GM23338 (cell line): ENCODE measurements at regions not wholly inside any gene's neighbourhood (a gene's known extent, or its start where the extent isn't known, plus 50 kb on each side); places are given as distances from the start of the nearest gene placed in this dataset.

Experiments used
- CREB1 ChIP-seq: fragments of 250-450 bp; sonication (Bioruptor Pico); IDR thresholded peaks from 2 replicates; pipeline ENCODE4 v1.5.0; 2020; ENCODE audit warnings: low read depth, mild to moderate bottlenecking, moderate library complexity
- EZH2 ChIP-seq: fragments of 200-600 bp; sonication (generic); IDR thresholded peaks from one replicate; pipeline ENCODE4 v1.8.0; 2017; ENCODE audit warnings: antibody characterized with exemption, mild to moderate bottlenecking, low read depth; ENCODE audit not compliant: unreplicated experiment
- EZH2phosphoT487 ChIP-seq: fragments of 200-600 bp; sonication (generic); IDR thresholded peaks from one replicate; pipeline ENCODE4 v1.8.1; 2018; ENCODE audit warnings: antibody characterized with exemption; ENCODE audit not compliant: unreplicated experiment
- JUNB ChIP-seq: IDR thresholded peaks from one replicate; pipeline ENCODE4 v1.6.1; 2016; ENCODE audit warnings: antibody characterized with exemption; ENCODE audit not compliant: unreplicated experiment
- NANOG ChIP-seq: IDR thresholded peaks from 2 replicates; pipeline ENCODE4 v1.6.1; 2016; ENCODE audit warnings: antibody characterized with exemption, borderline replicate concordance
- POLR2AphosphoS5 ChIP-seq: IDR thresholded peaks from 2 replicates; pipeline ENCODE4 v1.6.1; 2016; ENCODE audit warnings: antibody characterized with exemption, low read depth
- STAT1 ChIP-seq: IDR thresholded peaks from one replicate; pipeline ENCODE4 v1.6.1; 2016; ENCODE audit warnings: antibody characterized with exemption; ENCODE audit not compliant: unreplicated experiment
- ZNF114 ChIP-seq: fragments of 250-450 bp; sonication (Bioruptor Pico); IDR thresholded peaks from 2 replicates; pipeline ENCODE4 v1.5.0; 2020; ENCODE audit warnings: mild to moderate bottlenecking, moderate library complexity
- TF ChIP-seq, protein P1 (sequence below), 2 experiments: fragments of 200-600 bp in 1 of 2; sonication (generic) in 1 of 2; conservative IDR thresholded peaks; 2 replicates each; pipeline versions ENCODE4 v1.5.1 to v1.6.1; 2016 to 2017; ENCODE audit warnings: antibody characterized with exemption in 2 of 2, low read depth in 2 of 2, mild to moderate bottlenecking in 2 of 2, moderate library complexity in 1 of 2
- TF ChIP-seq, protein P2 (sequence below): IDR thresholded peaks from one replicate; pipeline ENCODE4 v1.6.1; 2018; ENCODE audit warnings: antibody characterized with exemption; ENCODE audit not compliant: unreplicated experiment
- TF ChIP-seq, protein P3 (sequence below): fragments of 250-450 bp; sonication (Bioruptor Pico); IDR thresholded peaks from 2 replicates; pipeline ENCODE4 v1.5.0; 2020; ENCODE audit warnings: mild to moderate bottlenecking, moderate library complexity
- TF ChIP-seq, protein P4 (sequence below): IDR thresholded peaks from 2 replicates; pipeline ENCODE4 v1.6.1; 2016; ENCODE audit warnings: antibody characterized with exemption

DNA sequence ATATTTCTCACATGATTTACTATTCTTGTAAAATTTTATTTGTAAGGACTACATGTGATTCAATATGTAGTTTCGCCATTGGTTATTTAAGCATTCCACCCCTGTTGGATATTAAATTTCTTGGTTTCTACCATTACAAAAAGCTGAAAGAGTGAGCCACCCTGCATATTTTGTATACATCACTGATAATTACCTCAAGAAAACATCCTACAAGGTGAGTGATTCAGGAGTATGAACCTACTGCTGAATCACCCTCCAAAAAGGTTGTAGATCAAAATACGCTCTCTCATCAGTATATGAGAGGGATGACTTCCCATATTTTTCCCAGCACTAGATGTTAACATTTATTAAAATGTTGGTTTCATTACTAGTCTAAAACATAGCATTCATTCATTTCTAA is 454.3 kb upstream of the WWC1 start:
- TF ChIP-seq, protein P1, sequence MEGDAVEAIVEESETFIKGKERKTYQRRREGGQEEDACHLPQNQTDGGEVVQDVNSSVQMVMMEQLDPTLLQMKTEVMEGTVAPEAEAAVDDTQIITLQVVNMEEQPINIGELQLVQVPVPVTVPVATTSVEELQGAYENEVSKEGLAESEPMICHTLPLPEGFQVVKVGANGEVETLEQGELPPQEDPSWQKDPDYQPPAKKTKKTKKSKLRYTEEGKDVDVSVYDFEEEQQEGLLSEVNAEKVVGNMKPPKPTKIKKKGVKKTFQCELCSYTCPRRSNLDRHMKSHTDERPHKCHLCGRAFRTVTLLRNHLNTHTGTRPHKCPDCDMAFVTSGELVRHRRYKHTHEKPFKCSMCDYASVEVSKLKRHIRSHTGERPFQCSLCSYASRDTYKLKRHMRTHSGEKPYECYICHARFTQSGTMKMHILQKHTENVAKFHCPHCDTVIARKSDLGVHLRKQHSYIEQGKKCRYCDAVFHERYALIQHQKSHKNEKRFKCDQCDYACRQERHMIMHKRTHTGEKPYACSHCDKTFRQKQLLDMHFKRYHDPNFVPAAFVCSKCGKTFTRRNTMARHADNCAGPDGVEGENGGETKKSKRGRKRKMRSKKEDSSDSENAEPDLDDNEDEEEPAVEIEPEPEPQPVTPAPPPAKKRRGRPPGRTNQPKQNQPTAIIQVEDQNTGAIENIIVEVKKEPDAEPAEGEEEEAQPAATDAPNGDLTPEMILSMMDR (conservative IDR thresholded peaks at IDR 0.05; ENCODE audit: low read depth in 2 of 2) = no peak
- TF ChIP-seq EZH2phosphoT487 = no peak
- TF ChIP-seq, protein P2, sequence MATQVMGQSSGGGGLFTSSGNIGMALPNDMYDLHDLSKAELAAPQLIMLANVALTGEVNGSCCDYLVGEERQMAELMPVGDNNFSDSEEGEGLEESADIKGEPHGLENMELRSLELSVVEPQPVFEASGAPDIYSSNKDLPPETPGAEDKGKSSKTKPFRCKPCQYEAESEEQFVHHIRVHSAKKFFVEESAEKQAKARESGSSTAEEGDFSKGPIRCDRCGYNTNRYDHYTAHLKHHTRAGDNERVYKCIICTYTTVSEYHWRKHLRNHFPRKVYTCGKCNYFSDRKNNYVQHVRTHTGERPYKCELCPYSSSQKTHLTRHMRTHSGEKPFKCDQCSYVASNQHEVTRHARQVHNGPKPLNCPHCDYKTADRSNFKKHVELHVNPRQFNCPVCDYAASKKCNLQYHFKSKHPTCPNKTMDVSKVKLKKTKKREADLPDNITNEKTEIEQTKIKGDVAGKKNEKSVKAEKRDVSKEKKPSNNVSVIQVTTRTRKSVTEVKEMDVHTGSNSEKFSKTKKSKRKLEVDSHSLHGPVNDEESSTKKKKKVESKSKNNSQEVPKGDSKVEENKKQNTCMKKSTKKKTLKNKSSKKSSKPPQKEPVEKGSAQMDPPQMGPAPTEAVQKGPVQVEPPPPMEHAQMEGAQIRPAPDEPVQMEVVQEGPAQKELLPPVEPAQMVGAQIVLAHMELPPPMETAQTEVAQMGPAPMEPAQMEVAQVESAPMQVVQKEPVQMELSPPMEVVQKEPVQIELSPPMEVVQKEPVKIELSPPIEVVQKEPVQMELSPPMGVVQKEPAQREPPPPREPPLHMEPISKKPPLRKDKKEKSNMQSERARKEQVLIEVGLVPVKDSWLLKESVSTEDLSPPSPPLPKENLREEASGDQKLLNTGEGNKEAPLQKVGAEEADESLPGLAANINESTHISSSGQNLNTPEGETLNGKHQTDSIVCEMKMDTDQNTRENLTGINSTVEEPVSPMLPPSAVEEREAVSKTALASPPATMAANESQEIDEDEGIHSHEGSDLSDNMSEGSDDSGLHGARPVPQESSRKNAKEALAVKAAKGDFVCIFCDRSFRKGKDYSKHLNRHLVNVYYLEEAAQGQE = no peak
- TF ChIP-seq POLR2AphosphoS5 = no peak
- TF ChIP-seq NANOG = no peak
- TF ChIP-seq EZH2 = no peak
- no peak for TF ChIP-seq ZNF114 (CRISPR knock-in tag)
- TF ChIP-seq STAT1 = no peak
- TF ChIP-seq, protein P3, sequence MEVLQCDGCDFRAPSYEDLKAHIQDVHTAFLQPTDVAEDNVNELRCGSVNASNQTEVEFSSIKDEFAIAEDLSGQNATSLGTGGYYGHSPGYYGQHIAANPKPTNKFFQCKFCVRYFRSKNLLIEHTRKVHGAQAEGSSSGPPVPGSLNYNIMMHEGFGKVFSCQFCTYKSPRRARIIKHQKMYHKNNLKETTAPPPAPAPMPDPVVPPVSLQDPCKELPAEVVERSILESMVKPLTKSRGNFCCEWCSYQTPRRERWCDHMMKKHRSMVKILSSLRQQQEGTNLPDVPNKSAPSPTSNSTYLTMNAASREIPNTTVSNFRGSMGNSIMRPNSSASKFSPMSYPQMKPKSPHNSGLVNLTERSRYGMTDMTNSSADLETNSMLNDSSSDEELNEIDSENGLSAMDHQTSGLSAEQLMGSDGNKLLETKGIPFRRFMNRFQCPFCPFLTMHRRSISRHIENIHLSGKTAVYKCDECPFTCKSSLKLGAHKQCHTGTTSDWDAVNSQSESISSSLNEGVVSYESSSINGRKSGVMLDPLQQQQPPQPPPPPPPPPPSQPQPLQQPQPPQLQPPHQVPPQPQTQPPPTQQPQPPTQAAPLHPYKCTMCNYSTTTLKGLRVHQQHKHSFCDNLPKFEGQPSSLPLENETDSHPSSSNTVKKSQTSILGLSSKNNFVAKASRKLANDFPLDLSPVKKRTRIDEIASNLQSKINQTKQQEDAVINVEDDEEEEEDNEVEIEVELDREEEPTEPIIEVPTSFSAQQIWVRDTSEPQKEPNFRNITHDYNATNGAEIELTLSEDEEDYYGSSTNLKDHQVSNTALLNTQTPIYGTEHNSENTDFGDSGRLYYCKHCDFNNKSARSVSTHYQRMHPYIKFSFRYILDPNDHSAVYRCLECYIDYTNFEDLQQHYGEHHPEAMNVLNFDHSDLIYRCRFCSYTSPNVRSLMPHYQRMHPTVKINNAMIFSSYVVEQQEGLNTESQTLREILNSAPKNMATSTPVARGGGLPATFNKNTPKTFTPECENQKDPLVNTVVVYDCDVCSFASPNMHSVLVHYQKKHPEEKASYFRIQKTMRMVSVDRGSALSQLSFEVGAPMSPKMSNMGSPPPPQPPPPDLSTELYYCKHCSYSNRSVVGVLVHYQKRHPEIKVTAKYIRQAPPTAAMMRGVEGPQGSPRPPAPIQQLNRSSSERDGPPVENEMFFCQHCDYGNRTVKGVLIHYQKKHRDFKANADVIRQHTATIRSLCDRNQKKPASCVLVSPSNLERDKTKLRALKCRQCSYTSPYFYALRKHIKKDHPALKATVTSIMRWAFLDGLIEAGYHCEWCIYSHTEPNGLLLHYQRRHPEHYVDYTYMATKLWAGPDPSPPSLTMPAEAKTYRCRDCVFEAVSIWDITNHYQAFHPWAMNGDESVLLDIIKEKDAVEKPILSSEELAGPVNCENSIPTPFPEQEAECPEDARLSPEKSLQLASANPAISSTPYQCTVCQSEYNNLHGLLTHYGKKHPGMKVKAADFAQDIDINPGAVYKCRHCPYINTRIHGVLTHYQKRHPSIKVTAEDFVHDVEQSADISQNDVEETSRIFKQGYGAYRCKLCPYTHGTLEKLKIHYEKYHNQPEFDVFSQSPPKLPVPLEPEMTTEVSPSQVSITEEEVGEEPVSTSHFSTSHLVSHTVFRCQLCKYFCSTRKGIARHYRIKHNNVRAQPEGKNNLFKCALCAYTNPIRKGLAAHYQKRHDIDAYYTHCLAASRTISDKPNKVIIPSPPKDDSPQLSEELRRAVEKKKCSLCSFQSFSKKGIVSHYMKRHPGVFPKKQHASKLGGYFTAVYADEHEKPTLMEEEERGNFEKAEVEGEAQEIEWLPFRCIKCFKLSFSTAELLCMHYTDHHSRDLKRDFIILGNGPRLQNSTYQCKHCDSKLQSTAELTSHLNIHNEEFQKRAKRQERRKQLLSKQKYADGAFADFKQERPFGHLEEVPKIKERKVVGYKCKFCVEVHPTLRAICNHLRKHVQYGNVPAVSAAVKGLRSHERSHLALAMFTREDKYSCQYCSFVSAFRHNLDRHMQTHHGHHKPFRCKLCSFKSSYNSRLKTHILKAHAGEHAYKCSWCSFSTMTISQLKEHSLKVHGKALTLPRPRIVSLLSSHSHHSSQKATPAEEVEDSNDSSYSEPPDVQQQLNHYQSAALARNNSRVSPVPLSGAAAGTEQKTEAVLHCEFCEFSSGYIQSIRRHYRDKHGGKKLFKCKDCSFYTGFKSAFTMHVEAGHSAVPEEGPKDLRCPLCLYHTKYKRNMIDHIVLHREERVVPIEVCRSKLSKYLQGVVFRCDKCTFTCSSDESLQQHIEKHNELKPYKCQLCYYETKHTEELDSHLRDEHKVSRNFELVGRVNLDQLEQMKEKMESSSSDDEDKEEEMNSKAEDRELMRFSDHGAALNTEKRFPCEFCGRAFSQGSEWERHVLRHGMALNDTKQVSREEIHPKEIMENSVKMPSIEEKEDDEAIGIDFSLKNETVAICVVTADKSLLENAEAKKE = no peak
- no peak for TF ChIP-seq JUNB
- TF ChIP-seq, protein P4, sequence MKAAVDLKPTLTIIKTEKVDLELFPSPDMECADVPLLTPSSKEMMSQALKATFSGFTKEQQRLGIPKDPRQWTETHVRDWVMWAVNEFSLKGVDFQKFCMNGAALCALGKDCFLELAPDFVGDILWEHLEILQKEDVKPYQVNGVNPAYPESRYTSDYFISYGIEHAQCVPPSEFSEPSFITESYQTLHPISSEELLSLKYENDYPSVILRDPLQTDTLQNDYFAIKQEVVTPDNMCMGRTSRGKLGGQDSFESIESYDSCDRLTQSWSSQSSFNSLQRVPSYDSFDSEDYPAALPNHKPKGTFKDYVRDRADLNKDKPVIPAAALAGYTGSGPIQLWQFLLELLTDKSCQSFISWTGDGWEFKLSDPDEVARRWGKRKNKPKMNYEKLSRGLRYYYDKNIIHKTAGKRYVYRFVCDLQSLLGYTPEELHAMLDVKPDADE = no peak
- TF ChIP-seq CREB1 (CRISPR knock-in tag) = no peak
